GM19193 (cell line): ENCODE measurements at regions not wholly inside any gene's neighbourhood (a gene's known extent, or its start where the extent isn't known, plus 50 kb on each side); places are given as distances from the start of the nearest gene placed in this dataset.

Source experiments
- POLR2A ChIP-seq: IDR thresholded peaks from 4 replicates; pipeline ENCODE4 v1.6.1; 2011; ENCODE audit not compliant: insufficient read depth, insufficient read length; ENCODE audit errors: extremely low read depth

- no peak for TF ChIP-seq POLR2A
Observed at GRCh38 chr5:27788184-27788583, 749.8 kb upstream of the CDH9 start.

DNA sequence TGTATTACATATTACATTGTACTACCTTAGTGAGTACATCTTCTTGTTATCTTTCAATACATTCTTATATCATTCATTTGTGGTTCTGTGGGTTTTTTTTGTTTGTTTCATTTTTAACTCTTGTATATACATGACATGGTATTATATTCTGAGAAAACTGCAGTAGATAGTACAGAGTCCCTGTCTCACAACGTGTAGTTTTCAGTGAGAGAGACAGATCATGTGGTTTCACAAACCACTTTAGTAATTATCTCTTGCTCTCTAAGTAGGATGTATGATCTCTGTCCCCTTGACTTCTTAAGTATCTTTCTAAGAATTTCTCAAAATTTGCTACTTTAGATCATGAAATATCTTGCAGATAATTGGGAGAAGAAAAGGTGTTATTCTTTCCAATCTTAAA, 745.9 kb upstream of the CDH9 start:
- no peak for TF ChIP-seq POLR2A

- TF ChIP-seq POLR2A = no peak
Observed at GRCh38 chr5:27778121-27778520, 739.7 kb upstream of the CDH9 start.

- no peak for TF ChIP-seq POLR2A
Observed at GRCh38 chr5:27773636-27774035, 735.2 kb upstream of the CDH9 start.

- TF ChIP-seq POLR2A = no peak
Observed at GRCh38 chr5:27773166-27773565, 734.8 kb upstream of the CDH9 start.

GRCh38 chr5:27769748-27770402, 731.5 kb upstream of the CDH9 start:
- no peak for TF ChIP-seq POLR2A

DNA sequence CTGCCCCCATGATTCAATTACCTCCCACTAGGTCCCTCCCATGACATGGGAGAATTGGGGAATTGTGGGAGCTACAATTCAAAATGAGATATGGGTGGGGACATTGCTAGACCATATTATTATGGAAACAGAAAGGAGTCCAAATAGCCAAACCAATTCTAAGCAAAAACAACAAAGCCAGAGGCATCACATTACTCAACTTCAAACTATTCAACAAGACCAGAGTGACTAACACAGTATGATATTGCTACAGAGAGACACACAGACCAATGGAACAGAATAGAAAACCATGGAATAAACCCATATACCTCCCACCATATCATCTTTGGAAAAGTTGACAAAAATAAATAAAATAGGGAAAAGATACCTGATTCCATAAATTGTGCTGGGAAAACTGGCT, 710.5 kb upstream of the CDH9 start:
- TF ChIP-seq POLR2A = no peak

DNA sequence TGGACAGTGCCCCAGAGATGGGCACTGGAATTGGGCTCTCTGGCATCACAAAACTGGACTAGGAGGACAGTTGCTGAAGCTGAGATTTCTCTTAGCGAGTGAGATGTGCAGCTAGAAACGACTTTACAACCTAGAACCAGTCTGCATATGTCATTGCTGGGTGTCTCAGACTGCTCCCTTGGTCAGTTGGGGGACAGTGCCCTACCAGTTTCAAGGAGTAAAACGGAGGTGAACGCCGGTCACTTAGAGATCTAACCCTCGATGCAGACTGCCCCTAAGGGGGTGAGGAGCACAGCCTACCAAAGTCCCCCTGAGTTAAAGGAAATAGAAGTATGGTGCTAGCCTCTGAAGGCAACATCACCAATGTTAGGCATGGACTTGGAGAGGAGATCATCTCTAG, 704.4 kb upstream of the CDH9 start:
- no peak for TF ChIP-seq POLR2A

DNA sequence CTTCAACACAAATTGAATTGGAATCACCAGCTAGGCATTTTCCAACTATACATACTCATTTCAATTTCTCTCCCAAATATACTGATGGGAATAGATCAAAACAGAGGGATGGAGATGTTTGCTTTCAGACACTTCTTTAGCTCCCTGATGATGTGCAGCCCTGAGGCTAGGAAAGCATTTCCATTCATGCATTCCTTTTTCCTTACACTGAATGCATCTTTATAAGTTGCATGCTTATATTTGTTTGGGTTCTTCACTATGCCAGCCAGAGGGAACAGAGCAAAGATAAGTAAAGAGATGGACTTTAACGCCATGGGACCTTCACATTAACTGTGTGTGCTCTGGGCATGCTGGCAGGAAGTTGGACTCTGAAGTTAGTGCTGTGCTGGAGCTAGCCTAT, 696.5 kb upstream of the CDH9 start:
- no peak for TF ChIP-seq POLR2A

GRCh38 chr5:27733237-27733636, 694.9 kb upstream of the CDH9 start:
- no peak for TF ChIP-seq POLR2A

GRCh38 chr5:27727254-27727653, 688.9 kb upstream of the CDH9 start:
- no peak for TF ChIP-seq POLR2A

GRCh38 chr5:27722337-27722736, 684.0 kb upstream of the CDH9 start:
- TF ChIP-seq POLR2A = no peak

GRCh38 chr5:27708534-27708933, 670.1 kb upstream of the CDH9 start:
- no peak for TF ChIP-seq POLR2A

DNA sequence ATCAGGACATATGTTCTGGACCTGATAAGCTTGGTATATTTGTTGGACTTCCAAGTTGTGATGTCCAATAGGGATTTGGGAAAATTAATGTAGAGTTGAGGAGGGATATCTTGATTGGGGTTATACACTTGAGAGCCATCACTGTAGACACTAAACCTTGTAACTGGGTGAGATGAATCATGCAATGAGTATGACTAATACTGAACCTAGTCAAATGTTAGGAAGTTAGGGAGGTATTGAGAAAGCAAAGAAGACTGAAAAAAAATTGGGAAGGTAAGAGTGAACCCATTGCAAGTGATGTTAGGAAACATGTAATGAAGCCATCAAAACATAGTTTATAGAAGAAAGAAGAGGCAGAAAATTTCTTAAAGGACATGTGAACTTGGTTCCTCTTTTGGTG, 668.4 kb upstream of the CDH9 start:
- no peak for TF ChIP-seq POLR2A

- TF ChIP-seq POLR2A = no peak
Observed at GRCh38 chr5:27705661-27706060, 667.3 kb upstream of the CDH9 start.

GRCh38 chr5:27701931-27702903, 663.8 kb upstream of the CDH9 start:
- TF ChIP-seq POLR2A = no peak
